GM21717 (cell line): ENCODE measurements at regions not wholly inside any gene's neighbourhood (a gene's known extent, or its start where the extent isn't known, plus 50 kb on each side); places are given as distances from the start of the nearest gene placed in this dataset.
"Not testable (repeated sequence)": the region's sequence is repeated elsewhere in the genome, so short reads cannot be mapped to it uniquely, and the experiment has no call there.

ENCODE experiments used
- ATAC-seq: cut with Tn5 transposase; IDR thresholded peaks from one replicate; pipeline ENCODE4 v1.9.1; 2021; ENCODE audit warnings: mild to moderate bottlenecking, moderate library complexity; ENCODE audit not compliant: unreplicated experiment

DNA sequence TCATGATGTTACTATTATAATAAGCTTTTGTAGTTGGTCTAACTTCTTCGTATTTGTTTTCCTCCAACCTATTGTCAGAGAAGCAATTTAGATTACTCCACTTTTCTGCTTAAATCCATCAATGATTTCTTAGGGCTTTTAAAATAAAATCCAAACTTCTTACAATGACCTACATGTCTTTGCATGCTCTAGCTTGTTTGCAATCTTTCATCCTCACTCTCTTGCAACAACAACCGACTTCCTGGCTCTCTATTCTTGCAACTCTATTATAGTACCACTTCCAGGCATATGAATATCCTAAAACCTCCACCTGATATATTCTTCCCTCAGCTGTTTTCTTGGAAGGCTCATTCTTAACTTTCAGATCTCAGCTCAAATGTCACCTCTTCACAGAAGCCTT is 1288.7 kb downstream of the PLA2G4A start:
- ATAC-seq: no peak

- ATAC-seq: no peak
Measured at GRCh38 chr1:188122646-188123045, 1293.9 kb downstream of the PLA2G4A start.

GRCh38 chr1:188127507-188127906 is 1298.8 kb downstream of the PLA2G4A start:
- no peak for ATAC-seq

- ATAC-seq: no peak
Measured at GRCh38 chr1:188128761-188129160, 1300.0 kb downstream of the PLA2G4A start.

DNA sequence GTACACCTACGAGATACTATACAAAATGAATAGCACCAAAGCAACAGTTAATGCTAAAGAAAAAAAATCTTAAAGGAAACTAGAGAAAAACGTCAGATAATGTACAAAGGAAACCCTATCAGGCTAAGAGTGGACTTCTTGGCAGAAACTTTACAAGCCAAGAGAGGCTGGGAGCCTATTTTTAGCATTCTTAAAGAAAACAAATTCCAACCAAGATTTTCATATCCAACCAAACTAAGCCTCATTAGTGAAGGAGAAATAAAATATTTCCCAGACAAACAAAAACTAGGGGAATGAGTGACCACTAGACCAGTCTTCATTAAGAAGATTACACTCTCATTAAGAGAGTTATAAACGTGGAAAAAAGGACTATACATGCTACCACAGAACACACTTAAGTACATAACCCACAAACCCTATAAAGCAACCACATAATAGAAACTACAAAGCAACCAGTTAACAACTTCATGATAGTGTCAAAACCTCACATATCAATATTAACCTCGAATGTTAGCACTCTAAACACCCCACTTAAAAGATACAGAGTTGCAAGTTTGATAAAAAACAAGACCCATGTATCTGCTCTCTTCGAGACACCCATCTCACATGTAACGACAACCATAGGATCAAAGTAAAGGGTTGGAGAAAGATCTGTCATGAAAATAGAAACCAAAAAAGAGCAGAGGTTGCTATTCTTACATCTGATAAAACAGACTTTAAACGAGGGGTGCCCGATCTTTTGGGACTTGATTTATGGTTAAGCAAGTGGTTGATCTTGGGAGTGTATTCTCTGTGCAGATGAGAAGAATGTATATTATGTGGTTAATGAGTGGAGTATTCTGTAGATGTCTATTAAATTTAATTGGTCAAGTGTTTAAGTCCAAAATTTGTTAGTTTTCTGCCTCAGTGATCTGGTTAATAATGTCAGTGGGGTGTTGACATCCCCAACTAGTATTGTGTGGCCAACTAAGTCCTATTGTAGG is 1301.4 kb downstream of the PLA2G4A start:
- ATAC-seq: no peak

GRCh38 chr1:188137221-188137620 is 1308.5 kb downstream of the PLA2G4A start:
- no peak for ATAC-seq

DNA sequence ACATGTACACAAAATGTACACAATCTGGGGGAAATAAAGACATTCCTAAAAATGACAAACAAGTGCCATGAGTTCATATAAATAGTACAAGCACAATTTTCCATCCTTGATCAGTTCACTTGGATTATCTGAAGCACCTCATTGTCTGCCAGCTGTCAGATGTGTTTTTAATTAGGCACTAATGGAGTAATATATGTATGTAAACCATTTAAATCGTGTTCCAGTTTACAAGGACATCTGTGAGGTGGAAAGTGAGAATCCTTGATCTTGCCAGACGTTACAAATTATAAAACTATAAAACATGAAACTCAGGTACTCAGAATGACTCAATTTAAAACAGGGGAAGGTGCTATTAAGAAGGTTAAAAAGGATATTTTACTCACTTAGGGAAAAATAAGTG is 1312.2 kb downstream of the PLA2G4A start:
- ATAC-seq: no peak

DNA sequence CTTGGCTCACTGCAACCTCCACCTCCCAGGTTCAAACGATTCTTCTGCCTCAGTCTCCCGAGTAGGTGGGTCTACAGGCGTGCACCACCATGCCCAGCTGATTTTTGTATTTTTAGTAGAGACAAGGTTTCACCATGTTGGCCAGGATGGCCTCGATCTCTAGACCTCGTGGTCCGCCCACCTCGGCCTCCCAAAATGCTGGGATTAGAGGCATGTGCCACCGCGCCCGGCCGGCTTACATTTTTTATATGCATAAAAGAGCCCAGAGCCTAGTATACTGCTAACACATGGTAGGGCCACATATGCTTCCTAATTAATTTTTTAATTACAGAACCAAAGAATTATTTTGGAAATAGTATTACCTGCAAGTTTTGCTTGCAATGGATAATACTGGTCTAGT is 1325.4 kb downstream of the PLA2G4A start:
- ATAC-seq: no peak

DNA sequence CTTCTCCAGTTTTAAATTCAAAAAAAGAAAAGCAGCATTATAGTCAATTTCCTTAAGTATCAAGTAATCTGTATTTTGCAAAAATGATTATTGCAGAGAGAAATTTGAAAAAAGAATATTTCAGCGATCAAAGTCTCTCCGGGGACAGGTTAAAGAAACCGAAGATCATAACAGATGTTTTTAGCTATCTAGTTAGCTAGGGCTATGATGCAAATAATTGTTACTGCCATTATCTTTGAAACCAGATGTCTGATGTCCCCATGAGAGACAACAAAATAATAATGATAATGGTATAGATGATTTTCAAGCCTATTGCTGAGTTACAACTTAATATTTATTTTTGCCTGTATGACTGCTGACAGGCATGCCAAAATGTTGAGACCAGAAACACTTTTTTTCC is 1326.0 kb downstream of the PLA2G4A start:
- no peak for ATAC-seq

- ATAC-seq: no peak
Measured at GRCh38 chr1:188155261-188155660, 1326.5 kb downstream of the PLA2G4A start.

GRCh38 chr1:188164459-188164858 is 1335.7 kb downstream of the PLA2G4A start:
- no peak for ATAC-seq

DNA sequence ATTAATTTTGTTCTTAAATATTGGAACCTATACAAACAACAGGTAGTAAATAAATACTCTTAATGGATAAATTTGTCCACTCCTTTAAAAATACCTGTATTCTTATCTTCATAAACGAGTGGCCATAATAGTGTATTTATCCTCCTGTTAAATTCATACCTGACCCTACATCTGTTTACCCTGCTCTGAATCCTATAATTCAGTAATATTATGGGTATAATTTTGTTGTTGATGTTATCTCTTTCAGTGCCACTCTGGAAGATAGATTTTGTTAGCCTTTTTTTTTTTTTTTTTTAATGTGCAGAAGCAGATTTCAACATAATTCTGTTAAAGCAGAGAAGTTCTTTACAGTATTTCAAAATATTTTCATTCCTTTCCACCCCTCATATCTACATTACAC is 1337.9 kb downstream of the PLA2G4A start:
- no peak for ATAC-seq

DNA sequence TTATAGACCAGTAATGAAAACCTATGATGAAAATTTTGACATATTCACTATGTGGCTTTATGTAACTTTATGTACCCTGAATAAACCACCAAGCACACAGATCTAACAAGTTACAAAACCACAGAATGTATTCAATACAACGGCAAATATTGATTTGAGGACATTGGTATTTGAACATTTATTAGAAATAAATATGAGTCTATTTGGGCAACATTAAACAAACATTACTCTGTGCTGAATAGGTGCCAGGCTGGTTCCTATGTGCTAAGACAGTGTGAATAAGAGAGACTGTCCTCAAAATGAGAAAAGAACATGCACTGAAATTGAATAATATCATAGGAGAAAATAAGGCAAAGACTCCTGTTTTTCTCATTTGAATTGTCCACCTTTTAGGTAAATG is 1341.2 kb downstream of the PLA2G4A start:
- no peak for ATAC-seq

- no peak for ATAC-seq
Measured at GRCh38 chr1:188170411-188170810, 1341.7 kb downstream of the PLA2G4A start.

GRCh38 chr1:188170935-188171334 is 1342.2 kb downstream of the PLA2G4A start:
- ATAC-seq: no peak

DNA sequence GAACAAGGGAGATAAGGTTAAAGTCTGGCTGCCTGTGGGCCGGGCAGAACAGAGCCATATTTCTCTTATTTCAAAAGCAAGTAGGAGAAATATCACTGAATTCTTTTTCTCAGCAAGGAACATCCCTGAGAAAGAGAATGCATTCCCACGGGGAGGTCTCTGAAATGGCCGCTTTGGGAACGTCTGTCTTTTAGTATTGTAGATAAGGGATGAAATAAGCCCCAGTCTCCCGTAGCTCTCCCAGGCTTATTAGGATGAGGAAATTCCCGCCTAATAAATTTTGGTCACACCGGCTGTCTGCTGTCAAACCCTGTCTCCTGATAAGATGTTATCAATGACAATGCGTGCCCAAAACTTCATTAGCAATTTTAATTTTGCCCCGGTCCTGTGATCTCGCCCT is 1353.3 kb downstream of the PLA2G4A start:
- not testable (repeated sequence) for ATAC-seq

DNA sequence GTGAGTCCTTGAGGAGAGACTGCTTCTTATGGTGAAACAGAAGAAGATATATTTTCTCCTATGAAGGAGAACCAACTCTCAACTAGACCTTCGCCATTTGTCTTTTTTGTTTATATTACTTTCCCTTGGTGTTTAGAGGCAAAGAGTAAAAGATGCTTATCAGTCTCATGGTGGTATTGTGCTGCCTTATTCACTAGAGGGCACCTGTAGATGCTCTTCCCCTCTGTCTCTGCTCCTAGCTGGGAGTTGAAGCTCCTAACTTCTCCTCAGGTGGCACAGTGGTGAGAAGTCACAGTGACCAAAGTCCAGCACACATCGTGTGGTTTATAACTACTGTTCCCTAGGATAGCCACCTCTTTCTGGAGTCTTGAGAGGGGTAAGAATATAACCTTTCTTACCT is 1359.6 kb downstream of the PLA2G4A start:
- no peak for ATAC-seq

GRCh38 chr1:188194916-188195315 is 1366.2 kb downstream of the PLA2G4A start:
- no peak for ATAC-seq

- no peak for ATAC-seq
Measured at GRCh38 chr1:188218289-188218688, 1389.5 kb downstream of the PLA2G4A start.

GRCh38 chr1:188220051-188220450 is 1391.3 kb downstream of the PLA2G4A start:
- no peak for ATAC-seq

- ATAC-seq: no peak
Measured at GRCh38 chr1:188224263-188224662, 1395.5 kb downstream of the PLA2G4A start.

DNA sequence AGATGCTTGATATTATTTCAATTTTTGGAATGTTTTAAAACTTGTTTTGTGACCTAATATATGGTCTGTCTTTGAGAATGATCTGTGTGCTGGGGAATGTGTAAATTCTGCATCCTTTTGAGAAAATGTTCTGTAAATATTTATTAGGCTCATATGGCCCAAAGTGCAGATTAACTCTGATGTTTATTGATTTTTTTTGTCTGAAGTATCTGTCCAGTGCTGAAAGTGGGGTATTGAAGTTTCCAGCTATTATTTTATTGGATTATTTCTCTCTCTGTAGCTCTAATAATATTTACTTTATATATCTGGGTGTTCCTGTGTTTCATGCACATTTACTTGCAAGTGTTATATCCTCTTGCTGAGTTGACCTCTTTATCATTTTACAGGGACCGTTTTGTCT is 1397.2 kb downstream of the PLA2G4A start:
- no peak for ATAC-seq

- no peak for ATAC-seq
Measured at GRCh38 chr1:188228623-188229022, 1399.9 kb downstream of the PLA2G4A start.
